Ishikawa (cell line): ENCODE measurements at regions not wholly inside any gene's neighbourhood (a gene's known extent, or its start where the extent isn't known, plus 50 kb on each side); places are given as distances from the start of the nearest gene placed in this dataset.

Experiments
- CEBPB ChIP-seq: IDR thresholded peaks from 2 replicates; pipeline ENCODE4 v1.6.1; 2012
- CREB1 ChIP-seq: IDR thresholded peaks from 2 replicates; pipeline ENCODE4 v1.6.1; 2012; ENCODE audit warnings: low read depth
- EGR1 ChIP-seq: IDR thresholded peaks from 2 replicates; pipeline ENCODE4 v1.6.1; 2012
- EP300 ChIP-seq: IDR thresholded peaks from 2 replicates; pipeline ENCODE4 v1.6.1; 2012; ENCODE audit warnings: borderline replicate concordance
- FOXM1 ChIP-seq: IDR thresholded peaks from 2 replicates; pipeline ENCODE4 v1.6.1; 2012; ENCODE audit warnings: low read depth, borderline replicate concordance
- NFIC ChIP-seq: IDR thresholded peaks from 2 replicates; pipeline ENCODE4 v1.6.1; 2012
- RAD21 ChIP-seq: IDR thresholded peaks from 2 replicates; pipeline ENCODE4 v1.6.1; 2012; ENCODE audit warnings: low read depth
- TAF1 ChIP-seq: IDR thresholded peaks from 2 replicates; pipeline ENCODE4 v1.6.1; 2012; ENCODE audit warnings: low read depth, mild to moderate bottlenecking
- TCF12 ChIP-seq: IDR thresholded peaks from 2 replicates; pipeline ENCODE4 v1.6.1; 2012; ENCODE audit warnings: low read depth
- TEAD4 ChIP-seq: IDR thresholded peaks from 2 replicates; pipeline ENCODE4 v1.6.1; 2012
- YY1 ChIP-seq: IDR thresholded peaks from 2 replicates; pipeline ENCODE4 v1.6.1; 2012; ENCODE audit warnings: low read depth
- ZBTB7A ChIP-seq: IDR thresholded peaks from 2 replicates; pipeline ENCODE4 v1.6.1; 2012; ENCODE audit warnings: low read depth
- TF ChIP-seq, protein P1 (sequence below): IDR thresholded peaks from 2 replicates; pipeline ENCODE4 v1.6.1; 2012
- TF ChIP-seq, protein P2 (sequence below): IDR thresholded peaks from 2 replicates; pipeline ENCODE4 v1.6.1; 2012
- TF ChIP-seq, protein P3 (sequence below): IDR thresholded peaks from 2 replicates; pipeline ENCODE4 v1.6.1; 2012; ENCODE audit warnings: low read depth, mild to moderate bottlenecking

DNA sequence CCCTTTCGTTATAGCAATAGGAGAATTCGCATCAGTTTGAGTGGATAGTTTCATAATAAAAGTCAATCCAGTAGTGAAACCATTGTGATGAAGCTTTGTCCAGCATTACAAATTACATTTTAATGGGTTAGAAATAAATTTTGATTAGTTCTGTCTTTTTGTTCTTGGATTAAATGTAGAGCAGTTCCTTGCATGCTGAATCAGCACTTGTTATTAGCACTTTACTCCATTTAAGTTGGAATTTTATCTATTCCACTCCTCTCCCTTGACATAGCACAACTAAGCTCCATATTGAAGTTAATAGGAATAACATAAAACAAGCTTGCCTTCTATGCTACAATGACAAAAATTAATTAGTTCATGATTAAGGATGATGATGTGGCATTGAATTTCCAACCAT is 624.1 kb downstream of the CCDC85A start:
- TF ChIP-seq FOXM1, result no peak
- TF ChIP-seq TEAD4, result no peak
- TF ChIP-seq EGR1, result no peak
- TF ChIP-seq, protein P1, sequence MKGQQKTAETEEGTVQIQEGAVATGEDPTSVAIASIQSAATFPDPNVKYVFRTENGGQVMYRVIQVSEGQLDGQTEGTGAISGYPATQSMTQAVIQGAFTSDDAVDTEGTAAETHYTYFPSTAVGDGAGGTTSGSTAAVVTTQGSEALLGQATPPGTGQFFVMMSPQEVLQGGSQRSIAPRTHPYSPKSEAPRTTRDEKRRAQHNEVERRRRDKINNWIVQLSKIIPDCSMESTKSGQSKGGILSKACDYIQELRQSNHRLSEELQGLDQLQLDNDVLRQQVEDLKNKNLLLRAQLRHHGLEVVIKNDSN, result no peak

DNA sequence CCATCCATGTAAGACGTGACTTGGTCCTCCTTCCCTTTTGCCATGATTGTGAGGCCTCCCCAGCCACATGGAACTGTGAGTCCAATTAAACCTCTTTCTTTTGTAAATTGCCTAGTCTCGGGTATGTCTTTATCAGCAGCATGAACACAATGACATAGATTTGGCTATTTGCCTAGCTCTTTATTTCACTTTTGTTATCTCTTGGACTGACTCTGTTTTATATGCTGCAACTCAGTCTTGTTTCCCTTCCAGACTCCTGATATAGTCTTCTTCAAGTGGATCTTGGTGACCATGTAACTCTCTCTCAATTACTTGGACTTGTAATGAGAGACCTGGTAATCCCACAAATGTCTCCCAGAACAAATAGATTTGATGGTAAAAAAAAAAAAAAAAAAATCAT is 627.6 kb downstream of the CCDC85A start:
- TF ChIP-seq TCF12 (no peak), FOXM1 (no peak), ZBTB7A (no peak), TEAD4 (no peak), NFIC (no peak)
- TF ChIP-seq, protein P2, sequence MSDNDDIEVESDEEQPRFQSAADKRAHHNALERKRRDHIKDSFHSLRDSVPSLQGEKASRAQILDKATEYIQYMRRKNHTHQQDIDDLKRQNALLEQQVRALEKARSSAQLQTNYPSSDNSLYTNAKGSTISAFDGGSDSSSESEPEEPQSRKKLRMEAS, result no peak
- TF ChIP-seq, protein P3, sequence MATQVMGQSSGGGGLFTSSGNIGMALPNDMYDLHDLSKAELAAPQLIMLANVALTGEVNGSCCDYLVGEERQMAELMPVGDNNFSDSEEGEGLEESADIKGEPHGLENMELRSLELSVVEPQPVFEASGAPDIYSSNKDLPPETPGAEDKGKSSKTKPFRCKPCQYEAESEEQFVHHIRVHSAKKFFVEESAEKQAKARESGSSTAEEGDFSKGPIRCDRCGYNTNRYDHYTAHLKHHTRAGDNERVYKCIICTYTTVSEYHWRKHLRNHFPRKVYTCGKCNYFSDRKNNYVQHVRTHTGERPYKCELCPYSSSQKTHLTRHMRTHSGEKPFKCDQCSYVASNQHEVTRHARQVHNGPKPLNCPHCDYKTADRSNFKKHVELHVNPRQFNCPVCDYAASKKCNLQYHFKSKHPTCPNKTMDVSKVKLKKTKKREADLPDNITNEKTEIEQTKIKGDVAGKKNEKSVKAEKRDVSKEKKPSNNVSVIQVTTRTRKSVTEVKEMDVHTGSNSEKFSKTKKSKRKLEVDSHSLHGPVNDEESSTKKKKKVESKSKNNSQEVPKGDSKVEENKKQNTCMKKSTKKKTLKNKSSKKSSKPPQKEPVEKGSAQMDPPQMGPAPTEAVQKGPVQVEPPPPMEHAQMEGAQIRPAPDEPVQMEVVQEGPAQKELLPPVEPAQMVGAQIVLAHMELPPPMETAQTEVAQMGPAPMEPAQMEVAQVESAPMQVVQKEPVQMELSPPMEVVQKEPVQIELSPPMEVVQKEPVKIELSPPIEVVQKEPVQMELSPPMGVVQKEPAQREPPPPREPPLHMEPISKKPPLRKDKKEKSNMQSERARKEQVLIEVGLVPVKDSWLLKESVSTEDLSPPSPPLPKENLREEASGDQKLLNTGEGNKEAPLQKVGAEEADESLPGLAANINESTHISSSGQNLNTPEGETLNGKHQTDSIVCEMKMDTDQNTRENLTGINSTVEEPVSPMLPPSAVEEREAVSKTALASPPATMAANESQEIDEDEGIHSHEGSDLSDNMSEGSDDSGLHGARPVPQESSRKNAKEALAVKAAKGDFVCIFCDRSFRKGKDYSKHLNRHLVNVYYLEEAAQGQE, result no peak

DNA sequence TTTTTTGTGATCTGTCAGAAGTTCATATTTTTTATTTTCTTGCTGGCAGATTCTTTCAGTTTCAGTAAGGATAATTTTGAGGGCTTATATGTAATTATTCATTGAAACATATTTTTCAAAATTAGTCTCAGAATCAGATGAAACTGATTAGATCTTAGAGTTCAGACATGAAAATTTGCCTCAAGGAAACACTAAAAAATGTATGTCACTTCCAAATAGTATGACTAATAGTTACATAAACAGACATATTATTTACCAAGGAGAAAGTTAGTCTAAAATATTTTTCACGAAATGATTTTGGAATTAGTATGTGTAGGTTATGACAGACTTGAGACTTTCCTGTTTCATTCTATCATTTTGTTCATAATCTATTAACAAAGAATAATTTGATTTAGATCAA is 628.6 kb downstream of the CCDC85A start:
- TF ChIP-seq RAD21 (no peak), EP300 (no peak), TEAD4 (no peak)
- TF ChIP-seq, protein P3, result no peak
- TF ChIP-seq, protein P2, result no peak
- TF ChIP-seq, protein P1, result no peak

DNA sequence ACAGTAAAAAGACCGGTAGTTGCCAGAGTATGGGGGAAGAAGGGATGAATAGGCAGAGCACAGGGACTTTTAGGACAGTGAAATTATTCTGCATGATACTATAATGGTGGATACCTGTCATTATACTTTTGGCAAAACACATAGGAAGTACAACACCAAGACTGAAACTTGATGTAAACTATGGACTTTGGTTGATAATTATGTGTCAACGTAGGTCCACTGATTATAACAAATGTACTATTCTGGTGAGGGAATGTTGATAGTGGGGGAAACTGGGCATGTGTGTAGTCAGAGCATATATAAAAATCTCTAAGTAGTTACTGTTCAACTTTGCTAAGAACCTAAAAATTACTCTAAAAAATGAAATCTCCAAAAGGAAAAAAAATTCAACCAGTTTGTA is 629.7 kb downstream of the CCDC85A start:
- TF ChIP-seq, protein P1, result no peak
- TF ChIP-seq ZBTB7A (no peak), TCF12 (no peak), EGR1 (no peak), RAD21 (no peak), EP300 (no peak), TAF1 (no peak), FOXM1 (no peak), NFIC (no peak), TEAD4 (no peak), CREB1 (no peak)
- TF ChIP-seq, protein P3, result no peak
- TF ChIP-seq, protein P2, result no peak

DNA sequence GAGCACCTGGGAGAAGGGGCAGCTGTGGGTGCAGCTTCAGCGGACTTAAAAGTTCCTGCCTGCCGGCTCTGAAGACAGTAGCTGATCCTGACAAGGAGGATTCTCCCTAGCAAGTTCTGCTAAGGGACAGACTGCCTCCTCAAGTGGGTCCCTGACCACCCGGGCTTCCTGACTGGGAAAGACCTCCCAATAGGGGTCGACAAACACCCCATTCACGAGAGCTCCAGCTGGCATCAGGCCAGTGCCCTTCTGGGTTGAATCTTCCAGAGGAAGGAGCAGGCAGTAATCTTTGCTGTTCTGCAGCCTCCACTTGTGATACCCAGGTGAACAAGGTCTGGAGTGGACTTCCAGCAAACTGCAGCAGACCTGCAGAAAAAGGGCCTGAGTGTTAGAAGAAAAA is 632.9 kb downstream of the CCDC85A start:
- no peak for TF ChIP-seq YY1
- no peak for TF ChIP-seq FOXM1
- no peak for TF ChIP-seq TCF12
- TF ChIP-seq EGR1, result no peak
- TF ChIP-seq, protein P1, result no peak
- TF ChIP-seq TAF1, result no peak
- TF ChIP-seq TEAD4, result no peak
- no peak for TF ChIP-seq CREB1
- TF ChIP-seq, protein P2, result no peak
- no peak for TF ChIP-seq RAD21
- TF ChIP-seq NFIC, result no peak
- no peak for TF ChIP-seq CEBPB
- TF ChIP-seq ZBTB7A, result no peak
- TF ChIP-seq EP300, result no peak
- TF ChIP-seq, protein P3, result no peak
